ENCODE measurements at regions not wholly inside any gene's neighbourhood (a gene's known extent, or its start where the extent isn't known, plus 50 kb on each side); places are given as distances from the start of the nearest gene placed in this dataset.
A peak's percentile ranks its signal among the peaks of the same experiment; 100 is the strongest.

DNA sequence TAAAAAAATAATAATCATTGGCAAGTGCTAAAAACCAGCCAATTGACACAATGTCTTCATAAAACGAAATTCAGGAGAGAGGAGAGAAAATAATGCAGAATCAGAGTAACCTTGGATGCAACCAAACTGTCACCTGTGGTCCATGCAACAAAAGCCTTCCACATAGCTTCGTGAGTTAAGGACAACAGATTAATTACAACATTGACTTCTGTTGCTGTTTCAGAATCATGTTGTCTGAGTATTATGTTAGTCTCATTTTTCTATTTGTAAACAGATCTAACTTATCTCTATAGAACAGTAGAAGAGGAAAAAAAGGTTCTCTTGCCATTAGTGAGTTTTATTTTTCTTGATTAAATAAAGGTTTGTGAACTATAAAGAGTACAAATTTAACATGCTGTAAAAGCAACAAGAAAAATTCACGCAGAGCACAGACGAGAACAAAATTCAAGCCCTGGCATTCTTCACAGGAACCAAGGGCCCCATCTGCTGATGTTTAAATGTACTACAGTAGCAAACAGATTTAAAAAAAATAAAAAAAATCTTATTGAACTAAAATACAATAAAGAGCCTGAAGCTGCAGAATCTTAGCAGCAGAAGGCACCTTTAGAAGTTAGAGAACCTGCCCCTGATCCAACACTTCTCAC, 381.1 kb upstream of the PKN2 start:
- Histone ChIP-seq H3K27ac (no peak overlapping the region), H3K9me3 (no peaks in the 10 kb centered on the region), H3K4me3 (no peak overlapping the region), H3K27me3 (no peaks in the 10 kb centered on the region), H3K36me3 (no peaks in the 10 kb centered on the region), H3K4me1 (no peaks in the 10 kb centered on the region)
- no peak for DNase-seq (ENCODE audit: low spot score in 2 of 2)
- intact Hi-C loops (cut with DNase I): loop anchor here (5.0 kb wide), 2 partner anchors 1011 to 1171 kb away; no protein-coding TSS in a partner anchor
- TF ChIP-seq, protein P1, sequence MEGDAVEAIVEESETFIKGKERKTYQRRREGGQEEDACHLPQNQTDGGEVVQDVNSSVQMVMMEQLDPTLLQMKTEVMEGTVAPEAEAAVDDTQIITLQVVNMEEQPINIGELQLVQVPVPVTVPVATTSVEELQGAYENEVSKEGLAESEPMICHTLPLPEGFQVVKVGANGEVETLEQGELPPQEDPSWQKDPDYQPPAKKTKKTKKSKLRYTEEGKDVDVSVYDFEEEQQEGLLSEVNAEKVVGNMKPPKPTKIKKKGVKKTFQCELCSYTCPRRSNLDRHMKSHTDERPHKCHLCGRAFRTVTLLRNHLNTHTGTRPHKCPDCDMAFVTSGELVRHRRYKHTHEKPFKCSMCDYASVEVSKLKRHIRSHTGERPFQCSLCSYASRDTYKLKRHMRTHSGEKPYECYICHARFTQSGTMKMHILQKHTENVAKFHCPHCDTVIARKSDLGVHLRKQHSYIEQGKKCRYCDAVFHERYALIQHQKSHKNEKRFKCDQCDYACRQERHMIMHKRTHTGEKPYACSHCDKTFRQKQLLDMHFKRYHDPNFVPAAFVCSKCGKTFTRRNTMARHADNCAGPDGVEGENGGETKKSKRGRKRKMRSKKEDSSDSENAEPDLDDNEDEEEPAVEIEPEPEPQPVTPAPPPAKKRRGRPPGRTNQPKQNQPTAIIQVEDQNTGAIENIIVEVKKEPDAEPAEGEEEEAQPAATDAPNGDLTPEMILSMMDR (IDR thresholded peaks at IDR 0.05): peak in 2 of 3 experiments; percentile 26 to 55

DNA sequence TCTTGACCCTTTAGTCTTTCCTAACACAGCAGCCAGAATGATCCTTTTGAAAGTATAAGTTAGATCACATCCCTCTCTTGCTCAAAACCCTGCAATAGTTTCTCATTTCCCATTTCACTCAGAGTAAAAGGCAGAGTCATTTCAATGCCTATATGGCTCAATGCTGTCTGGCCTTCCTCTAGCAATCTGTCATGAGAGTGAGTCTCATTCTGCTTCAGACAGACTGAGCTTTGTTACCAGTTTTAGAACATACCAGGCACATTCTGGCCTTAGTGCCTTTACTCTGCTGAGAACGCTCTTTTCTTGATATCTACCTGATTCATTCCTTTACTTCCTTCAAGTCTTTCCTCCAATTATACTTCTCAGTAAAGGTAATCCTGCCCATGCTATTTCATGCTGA, 372.8 kb upstream of the PKN2 start:
- TF ChIP-seq, protein P1 (IDR thresholded peaks at IDR 0.05): no peak
- Histone ChIP-seq H3K4me3 (no peak overlapping the region), H3K27me3 (no peaks in the 10 kb centered on the region), H3K4me1 (no peaks in the 10 kb centered on the region), H3K36me3 (no peaks in the 10 kb centered on the region), H3K27ac (no peak overlapping the region), H3K9me3 (no peaks in the 10 kb centered on the region)
- no peak for DNase-seq (ENCODE audit: low spot score in 2 of 2)
- intact Hi-C loops (cut with DNase I): no loop called here

DNA sequence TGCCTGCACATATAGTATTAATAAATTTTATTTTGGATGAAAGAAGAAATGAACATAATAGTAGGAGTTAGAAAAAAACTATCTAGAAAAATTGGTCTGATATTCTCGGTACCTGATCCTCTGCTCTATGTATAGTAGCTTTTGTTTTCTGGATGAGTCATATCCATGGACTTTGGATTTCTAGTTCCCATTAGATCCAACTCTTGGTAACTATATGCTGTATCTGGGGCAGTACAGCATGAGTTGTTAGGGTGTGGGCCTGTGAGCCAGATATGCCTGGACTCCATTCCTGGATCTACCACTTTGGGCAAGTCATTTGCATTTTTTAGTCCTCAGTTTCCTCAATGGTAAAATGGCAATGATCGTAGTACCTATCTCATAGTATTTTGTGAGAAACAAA, 372.2 kb upstream of the PKN2 start:
- H3K9me3 ChIP-seq: no peaks in the 10 kb centered on the region
- H3K4me1 ChIP-seq: no peaks in the 10 kb centered on the region
- intact Hi-C loops (cut with DNase I): no loop called here
- TF ChIP-seq, protein P1 (IDR thresholded peaks at IDR 0.05): no peak
- H3K36me3 ChIP-seq: no peaks in the 10 kb centered on the region
- no peak overlapping the region for H3K4me3 ChIP-seq
- DNase-seq (ENCODE audit: low spot score in 2 of 2): no peak
- H3K27me3 ChIP-seq: no peaks in the 10 kb centered on the region
- H3K27ac ChIP-seq: no peak overlapping the region

DNA sequence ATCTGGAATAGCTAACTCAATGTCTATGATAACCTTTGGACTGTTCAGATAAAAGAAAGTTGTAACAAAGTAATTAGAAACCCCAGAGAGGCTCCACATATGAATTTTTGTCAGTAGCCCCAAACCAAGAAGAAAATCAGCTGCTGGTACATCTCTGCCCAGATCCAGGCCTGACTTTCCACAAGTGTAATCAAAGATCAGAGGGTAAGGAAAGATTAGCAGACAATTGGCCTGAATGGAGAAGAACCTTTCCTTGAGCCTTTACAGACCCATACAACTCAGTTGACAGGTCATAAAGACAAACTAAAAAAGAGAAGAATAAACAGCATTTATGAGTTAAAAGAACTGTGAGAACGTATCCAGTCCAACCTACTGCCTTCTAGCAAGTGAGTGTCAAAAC, 366.7 kb upstream of the PKN2 start:
- H3K27me3 ChIP-seq: no peaks in the 10 kb centered on the region
- intact Hi-C loops (cut with DNase I): no loop called here
- no peak overlapping the region for H3K4me3 ChIP-seq
- H3K9me3 ChIP-seq: no peaks in the 10 kb centered on the region
- no peaks in the 10 kb centered on the region for H3K4me1 ChIP-seq
- DNase-seq (ENCODE audit: low spot score in 2 of 2): no peak
- H3K36me3 ChIP-seq: no peaks in the 10 kb centered on the region
- TF ChIP-seq, protein P1 (IDR thresholded peaks at IDR 0.05): no peak
- H3K27ac ChIP-seq: no peak overlapping the region

DNA sequence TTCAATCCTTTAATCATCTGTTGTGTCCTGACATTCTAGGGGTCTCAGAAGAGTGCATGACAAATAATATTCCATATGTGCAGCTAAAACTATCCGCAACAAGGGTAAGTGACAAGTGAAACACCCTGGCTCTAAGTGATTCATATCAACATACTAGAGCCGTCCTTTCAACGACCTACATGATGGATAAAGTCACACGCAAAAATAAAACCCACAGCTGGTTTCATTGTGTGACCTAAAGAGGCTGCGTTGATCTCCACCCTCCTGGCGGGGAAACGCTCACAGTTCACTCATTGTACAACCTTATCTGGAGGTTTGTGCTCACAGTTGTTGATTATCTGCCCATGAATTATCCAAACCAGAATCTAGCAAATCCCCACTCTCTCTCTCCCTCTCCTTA, 365.3 kb upstream of the PKN2 start:
- H3K9me3 ChIP-seq: no peaks in the 10 kb centered on the region
- H3K27me3 ChIP-seq: no peaks in the 10 kb centered on the region
- no peaks in the 10 kb centered on the region for H3K4me1 ChIP-seq
- H3K4me3 ChIP-seq: no peak overlapping the region
- TF ChIP-seq, protein P1 (IDR thresholded peaks at IDR 0.05): no peak
- no peak overlapping the region for H3K27ac ChIP-seq
- no peaks in the 10 kb centered on the region for H3K36me3 ChIP-seq
- intact Hi-C loops (cut with DNase I): no loop called here
- DNase-seq (ENCODE audit: low spot score in 2 of 2): no peak

DNA sequence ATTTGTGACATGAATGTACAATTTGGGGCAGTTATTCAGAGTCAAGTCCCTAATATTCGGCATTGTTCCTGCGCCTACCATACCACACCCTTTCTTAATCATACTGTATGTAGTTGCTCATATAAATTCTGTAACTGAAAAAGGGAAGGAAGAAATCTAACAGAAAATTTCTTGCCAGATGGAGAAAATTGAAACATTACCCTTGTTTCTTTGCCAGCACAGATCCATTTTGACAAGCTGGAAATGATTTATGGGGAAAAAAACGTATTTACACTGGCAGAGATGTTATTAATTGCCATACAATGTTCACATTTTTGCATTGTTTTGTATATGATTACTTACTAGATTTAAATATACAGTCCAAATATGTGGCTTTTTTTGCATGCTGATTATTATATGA, 363.8 kb upstream of the PKN2 start:
- Histone ChIP-seq H3K4me1 (no peaks in the 10 kb centered on the region), H3K4me3 (no peak overlapping the region), H3K27ac (no peak overlapping the region), H3K36me3 (no peaks in the 10 kb centered on the region), H3K9me3 (no peaks in the 10 kb centered on the region), H3K27me3 (no peaks in the 10 kb centered on the region)
- intact Hi-C loops (cut with DNase I): no loop called here
- TF ChIP-seq, protein P1 (IDR thresholded peaks at IDR 0.05): no peak
- DNase-seq (ENCODE audit: low spot score in 2 of 2): no peak

Measured in ascending aorta (tissue), 2 donors.